Cardiac muscle cell (in vitro differentiated cells and primary cell): ENCODE measurements at regions not wholly inside any gene's neighbourhood (a gene's known extent, or its start where the extent isn't known, plus 50 kb on each side); places are given as distances from the start of the nearest gene placed in this dataset.
A peak's percentile ranks its signal among the peaks of the same experiment; 100 is the strongest.

ENCODE experiments used
- DNase-seq, 2 donors: peaks; one replicate each; pipeline versions ENCODE4 v3.0.0 to v3.0.0-alpha.2; 2010 to 2017; ENCODE audit warnings: low read depth in 1 of 2, low spot score in 1 of 2
- H3K27ac ChIP-seq: fragments of 200-600 bp; sonication (generic); 2 replicates; pipeline ENCODE4 v1.5.1; 2016
- H3K27me3 ChIP-seq: fragments of 200-600 bp; sonication (generic); 2 replicates; pipeline ENCODE4 v1.6.0; 2016; ENCODE audit warnings: control low read depth
- H3K36me3 ChIP-seq: fragments of 200-600 bp; sonication (generic); 2 replicates; pipeline ENCODE4 v1.5.1; 2016; ENCODE audit warnings: control low read depth
- H3K4me1 ChIP-seq: fragments of 200-600 bp; sonication (generic); 2 replicates; pipeline ENCODE4 v1.8.1; 2017; ENCODE audit warnings: low read depth, mild to moderate bottlenecking, mixed run types
- H3K4me3 ChIP-seq: fragments of 200-600 bp; sonication (generic); 2 replicates; pipeline ENCODE4 v1.5.1; 2016; ENCODE audit warnings: mild to moderate bottlenecking
- H3K9me3 ChIP-seq: fragments of 200-600 bp; sonication (generic); 2 replicates; pipeline ENCODE4 v1.5.1; 2017; ENCODE audit warnings: low read depth, mild to moderate bottlenecking, control low read depth
- TF ChIP-seq, protein P1 (sequence below): IDR thresholded peaks from 2 replicates; pipeline ENCODE4 v1.5.1; 2012; ENCODE audit warnings: low read depth, mild to moderate bottlenecking, low read length

DNA sequence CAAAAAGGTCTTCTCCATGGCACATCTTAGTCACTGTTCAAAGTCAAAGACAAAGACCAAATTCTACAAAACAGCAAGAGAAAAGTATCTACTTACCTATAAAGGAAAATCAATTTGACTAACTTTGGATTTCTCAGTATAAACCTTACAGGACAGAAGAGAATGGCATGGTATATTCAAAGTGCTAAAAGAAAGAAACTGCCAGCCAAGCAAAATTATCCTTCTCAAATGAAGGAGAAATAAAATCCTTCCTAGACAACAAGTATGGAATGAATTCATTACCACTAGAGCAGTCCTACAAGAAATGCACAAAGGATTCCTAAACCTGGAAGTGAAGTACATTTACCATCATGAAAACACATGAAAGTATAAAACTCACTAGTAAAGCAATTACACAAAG is 235.5 kb downstream of the STK31 start:
- Histone ChIP-seq H3K27me3 (no peaks in the 10 kb centered on the region), H3K4me1 (no peaks in the 10 kb centered on the region), H3K4me3 (no peak overlapping the region), H3K27ac (no peak overlapping the region), H3K9me3 (no peaks in the 10 kb centered on the region), H3K36me3 (no peaks in the 10 kb centered on the region)
- DNase-seq: no peak
- TF ChIP-seq, protein P1, sequence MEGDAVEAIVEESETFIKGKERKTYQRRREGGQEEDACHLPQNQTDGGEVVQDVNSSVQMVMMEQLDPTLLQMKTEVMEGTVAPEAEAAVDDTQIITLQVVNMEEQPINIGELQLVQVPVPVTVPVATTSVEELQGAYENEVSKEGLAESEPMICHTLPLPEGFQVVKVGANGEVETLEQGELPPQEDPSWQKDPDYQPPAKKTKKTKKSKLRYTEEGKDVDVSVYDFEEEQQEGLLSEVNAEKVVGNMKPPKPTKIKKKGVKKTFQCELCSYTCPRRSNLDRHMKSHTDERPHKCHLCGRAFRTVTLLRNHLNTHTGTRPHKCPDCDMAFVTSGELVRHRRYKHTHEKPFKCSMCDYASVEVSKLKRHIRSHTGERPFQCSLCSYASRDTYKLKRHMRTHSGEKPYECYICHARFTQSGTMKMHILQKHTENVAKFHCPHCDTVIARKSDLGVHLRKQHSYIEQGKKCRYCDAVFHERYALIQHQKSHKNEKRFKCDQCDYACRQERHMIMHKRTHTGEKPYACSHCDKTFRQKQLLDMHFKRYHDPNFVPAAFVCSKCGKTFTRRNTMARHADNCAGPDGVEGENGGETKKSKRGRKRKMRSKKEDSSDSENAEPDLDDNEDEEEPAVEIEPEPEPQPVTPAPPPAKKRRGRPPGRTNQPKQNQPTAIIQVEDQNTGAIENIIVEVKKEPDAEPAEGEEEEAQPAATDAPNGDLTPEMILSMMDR: no peak

DNA sequence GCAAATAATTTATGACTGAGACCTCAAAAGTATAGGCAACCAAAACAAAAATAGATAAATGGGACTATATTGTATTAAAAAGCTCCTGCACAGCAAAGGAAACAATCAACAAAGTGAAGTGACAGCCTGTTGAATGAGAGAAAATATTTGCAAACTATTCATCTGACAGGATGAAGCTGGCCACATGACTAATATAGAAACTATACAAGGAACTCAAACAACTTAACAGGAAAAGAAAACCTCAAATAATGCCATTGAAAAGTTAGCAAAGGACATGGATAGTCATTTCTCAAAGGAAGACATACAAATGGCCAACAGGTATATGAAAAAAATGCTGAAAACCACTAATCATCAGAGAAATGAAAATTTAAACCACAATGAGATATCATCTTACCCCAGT is 245.1 kb downstream of the STK31 start:
- no peak for DNase-seq
- Histone ChIP-seq H3K27ac (no peak overlapping the region), H3K4me1 (peaks cover 10% of the 10 kb centered on the region), H3K27me3 (no peaks in the 10 kb centered on the region), H3K36me3 (no peaks in the 10 kb centered on the region), H3K9me3 (no peaks in the 10 kb centered on the region), H3K4me3 (no peak overlapping the region)
- TF ChIP-seq, protein P1: no peak

DNA sequence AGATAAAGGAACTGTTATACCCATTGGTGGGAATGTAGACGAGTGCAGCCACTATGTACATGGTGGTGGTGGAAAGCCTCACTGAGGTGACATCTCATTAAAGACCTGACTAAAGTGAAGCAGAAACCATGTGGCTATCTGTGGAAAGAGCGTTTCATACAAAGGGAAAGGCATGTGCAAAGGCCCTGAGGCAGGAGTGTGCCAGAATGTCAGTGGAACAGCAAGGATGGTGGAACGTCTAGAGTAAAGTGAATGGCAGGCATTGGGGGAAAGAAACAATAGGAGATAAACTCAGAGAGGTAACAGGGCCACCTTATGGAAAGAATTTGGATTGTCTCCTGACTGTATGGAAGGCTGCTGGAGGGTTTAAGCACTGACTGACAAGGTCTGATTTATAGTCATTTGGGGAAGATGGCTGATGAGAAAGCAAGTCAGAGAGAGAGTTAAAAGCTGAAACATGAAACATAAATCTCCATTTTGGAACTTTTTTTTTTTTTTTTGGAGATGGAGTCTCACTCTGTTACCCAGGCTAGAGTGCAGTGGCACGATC is 245.7 kb downstream of the STK31 start:
- Histone ChIP-seq H3K27ac (no peak overlapping the region), H3K27me3 (no peaks in the 10 kb centered on the region), H3K9me3 (no peaks in the 10 kb centered on the region), H3K4me3 (no peak overlapping the region), H3K4me1 (peaks cover 10% of the 10 kb centered on the region), H3K36me3 (no peaks in the 10 kb centered on the region)
- TF ChIP-seq, protein P1: no peak
- DNase-seq: no peak

DNA sequence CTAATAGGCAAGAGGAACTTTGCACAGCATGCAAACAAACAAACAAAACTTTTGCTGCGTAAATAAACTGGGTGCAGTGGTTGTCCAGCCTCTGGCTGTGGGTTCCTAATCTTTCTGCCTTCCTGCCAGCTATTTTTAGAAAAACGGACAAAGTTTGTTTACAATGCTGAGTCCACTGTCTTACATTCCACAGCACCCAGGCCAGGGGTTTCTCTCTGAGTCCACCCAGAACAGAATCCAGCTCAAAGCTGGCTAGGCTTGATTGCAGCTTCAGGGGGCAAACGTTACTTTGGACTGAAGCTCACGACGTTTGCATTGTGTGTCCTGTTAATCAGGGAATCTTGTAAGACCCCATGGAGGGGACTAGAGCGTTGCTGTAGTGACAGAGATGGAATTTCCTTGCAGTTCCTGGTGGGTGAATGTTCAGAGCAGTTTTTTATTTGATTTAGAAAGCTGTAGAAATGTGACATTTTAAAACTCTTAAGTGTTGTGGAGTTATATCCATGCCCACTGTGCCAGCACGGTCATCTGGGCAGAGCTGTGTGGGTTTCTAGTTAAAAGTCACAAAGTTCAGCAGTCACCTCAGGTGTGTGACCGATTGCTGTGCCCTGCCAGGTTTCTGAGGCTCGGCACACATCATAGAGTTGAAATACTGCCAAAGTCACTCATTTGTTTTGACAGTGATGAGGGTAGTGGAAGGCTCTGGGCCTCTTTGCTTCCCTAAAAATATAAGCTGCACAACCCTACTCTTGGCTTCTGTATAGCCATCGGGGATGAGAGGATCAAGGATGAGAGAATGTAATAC is 247.0 kb downstream of the STK31 start:
- DNase-seq: peak; percentile 14 to 47
- no peaks in the 10 kb centered on the region for H3K36me3 ChIP-seq
- TF ChIP-seq, protein P1: no peak
- H3K27ac ChIP-seq: no peak overlapping the region
- no peaks in the 10 kb centered on the region for H3K27me3 ChIP-seq
- H3K4me3 ChIP-seq: no peak overlapping the region
- no peaks in the 10 kb centered on the region for H3K9me3 ChIP-seq
- H3K4me1 ChIP-seq: peaks cover 10% of the 10 kb centered on the region

DNA sequence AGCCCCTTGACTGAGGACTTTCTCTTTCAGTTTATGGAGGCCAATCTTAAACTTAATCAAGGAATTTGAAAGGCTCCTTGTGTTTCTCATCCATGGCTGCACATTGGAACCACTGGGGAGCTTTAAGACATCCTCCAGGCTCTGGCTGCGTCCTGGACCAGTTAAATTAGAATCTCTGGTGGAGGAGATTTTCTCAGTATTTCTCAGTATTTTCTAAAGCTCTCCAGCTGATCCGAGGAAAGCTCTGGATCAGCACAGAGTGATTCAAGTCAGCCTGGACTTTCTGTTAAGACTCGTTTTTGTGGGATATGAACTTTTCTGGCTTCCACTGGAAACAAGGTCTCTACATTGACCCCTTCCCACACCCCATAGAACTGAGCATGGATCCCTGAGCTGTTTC is 249.8 kb downstream of the STK31 start:
- no peak for DNase-seq
- H3K27me3 ChIP-seq: no peaks in the 10 kb centered on the region
- no peaks in the 10 kb centered on the region for H3K36me3 ChIP-seq
- H3K4me1 ChIP-seq: peaks cover 10% of the 10 kb centered on the region
- TF ChIP-seq, protein P1: no peak
- no peak overlapping the region for H3K27ac ChIP-seq
- H3K9me3 ChIP-seq: no peaks in the 10 kb centered on the region
- H3K4me3 ChIP-seq: no peak overlapping the region
